HCT116 (cell line): ENCODE measurements at regions not wholly inside any gene's neighbourhood (a gene's known extent, or its start where the extent isn't known, plus 50 kb on each side); places are given as distances from the start of the nearest gene placed in this dataset.

Experiments
- ATAC-seq: fragments of 200-7000 bp; cut with Tn5 transposase; 2 replicates; pipeline ENCODE4 v1.9.1; 2020; ENCODE audit warnings: mild to moderate bottlenecking, moderate library complexity
- BruUV-seq: library from RNA; stranded (reverse); fragments of 400-500 nt; replicated peaks from 2 replicates; lab custom pipeline; 2021; lab: Mats Ljungman, UMichigan
- CTCF ChIA-PET: fragments of 300-600 bp; sonication (Branson Sonifier 250); formaldehyde crosslinking; loops from one replicate; lab custom pipeline; 2021; ENCODE audit warnings: antibody characterized with exemption; lab: Charles Lee
- POLR2A ChIA-PET: fragments of 300-600, 350-600 bp; sonication (Branson Sonifier 250); formaldehyde crosslinking; loops from one replicate; lab custom pipeline; 2021; ENCODE audit warnings: antibody characterized with exemption; lab: Charles Lee
- RAD21 ChIA-PET, 2 experiments: fragments of 300-600 bp; sonication (Branson Sonifier 250); formaldehyde crosslinking; loops; one replicate each; lab custom pipeline; 2023; ENCODE audit warnings: low total read pairs in 2 of 2; ENCODE audit not compliant: uncharacterized antibody in 2 of 2, unreplicated experiment in 2 of 2, low non-redundant PET in 1 of 2; lab: Charles Lee
- DNase-seq: peaks from one replicate; pipeline ENCODE4 v3.0.0-alpha.2; 2010; ENCODE audit warnings: low read depth, low spot score
- H2AFZ ChIP-seq: fragments of 200-600 bp; shearing (Covaris generic), sonication (generic); 2 replicates; pipeline ENCODE4 v1.6.1; 2017; ENCODE audit warnings: low read depth, mixed run types, mixed read lengths, antibody characterized with exemption, low read length; ENCODE audit not compliant: poor library complexity, severe bottlenecking
- H3K27ac ChIP-seq: 2 replicates; pipeline ENCODE4 v1.5.1; 2012; ENCODE audit warnings: low read depth, low read length
- H3K27me3 ChIP-seq: fragments of 200-600 bp; sonication (generic); 2 replicates; pipeline ENCODE4 v1.6.1; 2016; ENCODE audit warnings: mixed run types, low read length, mixed read lengths; ENCODE audit not compliant: insufficient read depth
- H3K36me3 ChIP-seq, 2 experiments: fragments of 200-500 bp in 1 of 2; fragments of 200-600 bp in 1 of 2; sonication (Bioruptor generic) in 1 of 2; sonication (generic) in 1 of 2; 2 replicates each; pipeline versions ENCODE4 v1.5.1 to v1.6.1; 2014 to 2016; ENCODE audit warnings: low read length in 2 of 2, inconsistent platforms in 1 of 2, mixed read lengths in 1 of 2, mixed run types in 1 of 2; ENCODE audit not compliant: insufficient read depth in 2 of 2, control insufficient read depth in 1 of 2
- H3K4me1 ChIP-seq, 2 experiments: fragments of 200-600 bp in 1 of 2; sonication (generic) in 1 of 2; 2 replicates each; pipeline versions ENCODE4 v1.5.1 to v1.6.1; 2012 to 2017; ENCODE audit warnings: low read length in 2 of 2, inconsistent platforms in 1 of 2, mild to moderate bottlenecking in 1 of 2, mixed read lengths in 1 of 2, mixed run types in 1 of 2, moderate library complexity in 1 of 2; ENCODE audit not compliant: insufficient read depth in 2 of 2, control insufficient read depth in 1 of 2
- H3K4me2 ChIP-seq: fragments of 200-600 bp; sonication (generic); 2 replicates; pipeline ENCODE4 v1.6.1; 2017; ENCODE audit warnings: mixed run types, low read length, mixed read lengths
- H3K4me3 ChIP-seq, 2 experiments: fragments of 200-600 bp in 1 of 2; sonication (generic) in 1 of 2; replicated peaks in 1 of 2; 2 replicates each; pipeline ENCODE4 v1.5.1; 2011 to 2016; ENCODE audit warnings: low read length in 2 of 2, control low read depth in 1 of 2, low read depth in 1 of 2, mild to moderate bottlenecking in 1 of 2, mixed read lengths in 1 of 2, mixed run types in 1 of 2
- H3K79me2 ChIP-seq: fragments of 200-600 bp; sonication (generic); 2 replicates; pipeline ENCODE4 v1.6.1; 2017; ENCODE audit warnings: mild to moderate bottlenecking, mixed run types, low read length, moderate library complexity, mixed read lengths; ENCODE audit not compliant: insufficient read depth
- H3K9ac ChIP-seq: fragments of 200-600 bp; sonication (generic); 2 replicates; pipeline ENCODE4 v1.6.1; 2016; ENCODE audit warnings: low read length, mixed read lengths
- H3K9me2 ChIP-seq: fragments of 200-600 bp; sonication (generic), shearing (Covaris generic); 2 replicates; pipeline ENCODE4 v1.6.1; 2017; ENCODE audit warnings: mixed run types, mild to moderate bottlenecking, moderate library complexity; ENCODE audit not compliant: insufficient read depth
- H3K9me3 ChIP-seq, 2 experiments: fragments of 200-500 bp in 1 of 2; fragments of 200-600 bp in 1 of 2; sonication (Bioruptor generic) in 1 of 2; sonication (generic) in 1 of 2; 2 replicates each; pipeline ENCODE4 v1.6.1; 2014 to 2017; ENCODE audit warnings: low read length in 2 of 2, mixed read lengths in 2 of 2, inconsistent platforms in 1 of 2, low read depth in 1 of 2, mild to moderate bottlenecking in 1 of 2, mixed run types in 1 of 2, moderate library complexity in 1 of 2; ENCODE audit not compliant: control insufficient read depth in 1 of 2, insufficient read depth in 1 of 2
- H4K20me1 ChIP-seq: fragments of 200-600 bp; sonication (generic), shearing (Covaris generic); 2 replicates; pipeline ENCODE4 v1.6.1; 2017; ENCODE audit warnings: mixed run types, mild to moderate bottlenecking, moderate library complexity; ENCODE audit not compliant: insufficient read depth
- ATF3 ChIP-seq: IDR thresholded peaks from 2 replicates; pipeline ENCODE4 v1.6.1; 2012
- CBX3 ChIP-seq: IDR thresholded peaks from 2 replicates; pipeline ENCODE4 v1.6.1; 2012; ENCODE audit warnings: low read depth
- EZH2 ChIP-seq: fragments of 200-600 bp; sonication (generic); IDR thresholded peaks from 2 replicates; pipeline ENCODE4 v1.6.1; 2017; ENCODE audit warnings: antibody characterized with exemption, mixed run types
- EZH2phosphoT487 ChIP-seq: fragments of 200-600 bp; IDR thresholded peaks from 2 replicates; pipeline ENCODE4 v1.6.1; 2018; ENCODE audit warnings: antibody characterized with exemption, borderline replicate concordance
- POLR2A ChIP-seq: IDR thresholded peaks from 2 replicates; pipeline ENCODE4 v1.7.0; 2011; ENCODE audit warnings: borderline replicate concordance; ENCODE audit not compliant: insufficient read depth, insufficient read length; ENCODE audit errors: extremely low read depth
- SIN3A ChIP-seq: IDR thresholded peaks from 2 replicates; pipeline ENCODE4 v1.6.1; 2012; ENCODE audit warnings: low read depth
- SP1 ChIP-seq: IDR thresholded peaks from 2 replicates; pipeline ENCODE4 v1.6.1; 2012; ENCODE audit warnings: low read depth
- SRF ChIP-seq: IDR thresholded peaks from 2 replicates; pipeline ENCODE4 v1.6.1; 2012; ENCODE audit warnings: low read depth
- TCF7L2 ChIP-seq: IDR thresholded peaks from 2 replicates; pipeline ENCODE4 v1.7.0; 2011; ENCODE audit warnings: borderline replicate concordance, inconsistent platforms; ENCODE audit not compliant: insufficient read depth, insufficient read length; ENCODE audit errors: extremely low read depth
- ZBTB33 ChIP-seq: IDR thresholded peaks from 2 replicates; pipeline ENCODE4 v1.6.1; 2011; ENCODE audit warnings: mild to moderate bottlenecking, low read length, moderate library complexity; ENCODE audit not compliant: insufficient replicate concordance; ENCODE audit errors: extremely low read depth
- ZFX ChIP-seq: fragments of 450-650 bp; IDR thresholded peaks from 2 replicates; pipeline ENCODE4 v1.6.1; 2017
- ZNF274 ChIP-seq: fragments of 200-500 bp; sonication (Bioruptor generic); IDR thresholded peaks from 2 replicates; pipeline ENCODE4 v1.6.1; 2014; ENCODE audit warnings: mild to moderate bottlenecking, low read depth, low read length, inconsistent platforms
- intact Hi-C: fragments of 100-400 bp; cut with micrococcal nuclease; formaldehyde crosslinking; loops from 2 replicates; pipeline ENCODE4 v1.10.0; 2022
- TF ChIP-seq, protein P1 (sequence below), 3 experiments: fragments of 200-600 bp in 1 of 3; sonication (generic) in 1 of 3; IDR thresholded peaks in 2 of 3; conservative IDR thresholded peaks in 1 of 3; 2 replicates each; pipeline ENCODE4 v1.5.1; 2012 to 2017; ENCODE audit warnings: low read depth in 2 of 3, low read length in 2 of 3, antibody characterized with exemption in 1 of 3, borderline replicate concordance in 1 of 3, control low read depth in 1 of 3, mild to moderate bottlenecking in 1 of 3, mixed read lengths in 1 of 3, mixed run types in 1 of 3, moderate library complexity in 1 of 3; ENCODE audit not compliant: insufficient read depth in 1 of 3
- TF ChIP-seq, protein P2 (sequence below): IDR thresholded peaks from 2 replicates; pipeline ENCODE4 v1.6.1; 2012
- TF ChIP-seq, protein P3 (sequence below): IDR thresholded peaks from 2 replicates; pipeline ENCODE4 v1.6.1; 2012; ENCODE audit warnings: low read depth

DNA sequence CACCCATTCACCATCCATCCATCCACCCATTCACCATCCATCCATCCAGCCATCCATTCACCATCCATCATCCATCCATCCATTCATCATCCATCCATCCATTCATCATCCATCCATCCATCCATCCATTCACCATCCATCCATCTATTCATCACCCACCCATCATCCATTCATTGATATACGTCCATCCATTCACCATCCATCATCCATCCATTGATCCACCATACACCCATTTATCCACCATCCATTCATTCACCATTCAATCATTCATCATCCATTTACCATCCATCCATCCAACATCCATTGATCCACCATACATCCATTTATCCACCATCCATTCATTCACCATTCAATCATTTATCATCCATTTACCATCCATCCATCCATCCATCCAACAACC lies 111.7 kb downstream of the ABCC12 start:
- no peak overlapping the region for H3K9ac ChIP-seq
- intact Hi-C loops, result no loop called here
- no peak overlapping the region for H3K27ac ChIP-seq
- no TSS peak for BruUV-seq
- POLR2A ChIA-PET, result no interaction called here
- H3K27me3 ChIP-seq, result peaks cover 43% of the 10 kb centered on the region
- no peaks in the 10 kb centered on the region for H3K79me2 ChIP-seq
- H4K20me1 ChIP-seq, result no peaks in the 10 kb centered on the region
- no peak overlapping the region for H3K4me2 ChIP-seq
- RAD21 ChIA-PET, result no interaction called here
- CTCF ChIA-PET, result no interaction called here
- no peak for DNase-seq
- H3K36me3 ChIP-seq, result no peaks in the 10 kb centered on the region
- ATAC-seq, result no peak
- H2AFZ ChIP-seq, result no peak overlapping the region
- TF ChIP-seq SP1, result no peak
- TF ChIP-seq, protein P1, sequence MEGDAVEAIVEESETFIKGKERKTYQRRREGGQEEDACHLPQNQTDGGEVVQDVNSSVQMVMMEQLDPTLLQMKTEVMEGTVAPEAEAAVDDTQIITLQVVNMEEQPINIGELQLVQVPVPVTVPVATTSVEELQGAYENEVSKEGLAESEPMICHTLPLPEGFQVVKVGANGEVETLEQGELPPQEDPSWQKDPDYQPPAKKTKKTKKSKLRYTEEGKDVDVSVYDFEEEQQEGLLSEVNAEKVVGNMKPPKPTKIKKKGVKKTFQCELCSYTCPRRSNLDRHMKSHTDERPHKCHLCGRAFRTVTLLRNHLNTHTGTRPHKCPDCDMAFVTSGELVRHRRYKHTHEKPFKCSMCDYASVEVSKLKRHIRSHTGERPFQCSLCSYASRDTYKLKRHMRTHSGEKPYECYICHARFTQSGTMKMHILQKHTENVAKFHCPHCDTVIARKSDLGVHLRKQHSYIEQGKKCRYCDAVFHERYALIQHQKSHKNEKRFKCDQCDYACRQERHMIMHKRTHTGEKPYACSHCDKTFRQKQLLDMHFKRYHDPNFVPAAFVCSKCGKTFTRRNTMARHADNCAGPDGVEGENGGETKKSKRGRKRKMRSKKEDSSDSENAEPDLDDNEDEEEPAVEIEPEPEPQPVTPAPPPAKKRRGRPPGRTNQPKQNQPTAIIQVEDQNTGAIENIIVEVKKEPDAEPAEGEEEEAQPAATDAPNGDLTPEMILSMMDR (IDR thresholded peaks at IDR 0.05 in 2 of 3, conservative IDR thresholded peaks at IDR 0.05 in 1 of 3; ENCODE audit: borderline replicate concordance in 1 of 3, insufficient read depth in 1 of 3, low read depth in 2 of 3, low read length in 2 of 3), result no peak
- no peak for TF ChIP-seq CBX3
- no peak for TF ChIP-seq POLR2A
- TF ChIP-seq, protein P2, sequence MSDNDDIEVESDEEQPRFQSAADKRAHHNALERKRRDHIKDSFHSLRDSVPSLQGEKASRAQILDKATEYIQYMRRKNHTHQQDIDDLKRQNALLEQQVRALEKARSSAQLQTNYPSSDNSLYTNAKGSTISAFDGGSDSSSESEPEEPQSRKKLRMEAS, result no peak
- TF ChIP-seq SRF, result no peak
- no peak for TF ChIP-seq ZNF274
- no peak for TF ChIP-seq EZH2phosphoT487
- no peak for TF ChIP-seq TCF7L2
- TF ChIP-seq ATF3, result no peak
- TF ChIP-seq, protein P3, sequence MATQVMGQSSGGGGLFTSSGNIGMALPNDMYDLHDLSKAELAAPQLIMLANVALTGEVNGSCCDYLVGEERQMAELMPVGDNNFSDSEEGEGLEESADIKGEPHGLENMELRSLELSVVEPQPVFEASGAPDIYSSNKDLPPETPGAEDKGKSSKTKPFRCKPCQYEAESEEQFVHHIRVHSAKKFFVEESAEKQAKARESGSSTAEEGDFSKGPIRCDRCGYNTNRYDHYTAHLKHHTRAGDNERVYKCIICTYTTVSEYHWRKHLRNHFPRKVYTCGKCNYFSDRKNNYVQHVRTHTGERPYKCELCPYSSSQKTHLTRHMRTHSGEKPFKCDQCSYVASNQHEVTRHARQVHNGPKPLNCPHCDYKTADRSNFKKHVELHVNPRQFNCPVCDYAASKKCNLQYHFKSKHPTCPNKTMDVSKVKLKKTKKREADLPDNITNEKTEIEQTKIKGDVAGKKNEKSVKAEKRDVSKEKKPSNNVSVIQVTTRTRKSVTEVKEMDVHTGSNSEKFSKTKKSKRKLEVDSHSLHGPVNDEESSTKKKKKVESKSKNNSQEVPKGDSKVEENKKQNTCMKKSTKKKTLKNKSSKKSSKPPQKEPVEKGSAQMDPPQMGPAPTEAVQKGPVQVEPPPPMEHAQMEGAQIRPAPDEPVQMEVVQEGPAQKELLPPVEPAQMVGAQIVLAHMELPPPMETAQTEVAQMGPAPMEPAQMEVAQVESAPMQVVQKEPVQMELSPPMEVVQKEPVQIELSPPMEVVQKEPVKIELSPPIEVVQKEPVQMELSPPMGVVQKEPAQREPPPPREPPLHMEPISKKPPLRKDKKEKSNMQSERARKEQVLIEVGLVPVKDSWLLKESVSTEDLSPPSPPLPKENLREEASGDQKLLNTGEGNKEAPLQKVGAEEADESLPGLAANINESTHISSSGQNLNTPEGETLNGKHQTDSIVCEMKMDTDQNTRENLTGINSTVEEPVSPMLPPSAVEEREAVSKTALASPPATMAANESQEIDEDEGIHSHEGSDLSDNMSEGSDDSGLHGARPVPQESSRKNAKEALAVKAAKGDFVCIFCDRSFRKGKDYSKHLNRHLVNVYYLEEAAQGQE, result no peak
- TF ChIP-seq ZFX, result no peak
- TF ChIP-seq EZH2, result no peak
- no peak for TF ChIP-seq SIN3A
- TF ChIP-seq ZBTB33, result no peak
- no peaks in the 10 kb centered on the region for H3K9me3 ChIP-seq
- H3K4me1 ChIP-seq, result no peaks in the 10 kb centered on the region
- no peaks in the 10 kb centered on the region for H3K9me2 ChIP-seq
- no peak overlapping the region for H3K4me3 ChIP-seq
